ENCODE measurements at regions not wholly inside any gene's neighbourhood (a gene's known extent, or its start where the extent isn't known, plus 50 kb on each side); places are given as distances from the start of the nearest gene placed in this dataset.

GRCh38 chrX:933611-934010 lies 278.8 kb downstream of the CRLF2 start:
- Histone ChIP-seq H3K9ac (replicated peaks in 1 of 4; ENCODE audit: extremely low read depth in 1 of 4, low read depth in 3 of 4, low read length in 3 of 4) (no peak overlapping the region), H2AFZ (ENCODE audit: low read length) (no peak overlapping the region), H2BK5ac (ENCODE audit: low read depth, low read length) (no peak overlapping the region), H3K4ac (replicated peaks; ENCODE audit: insufficient read length, low read depth, low read length) (no peak overlapping the region), H3K4me3 (ENCODE audit: extremely low read depth in 1 of 4, insufficient read depth in 2 of 4, low read depth in 3 of 4, low read length in 4 of 4) (no peak overlapping the region), H3K14ac (ENCODE audit: insufficient read length) (no peak overlapping the region), H2BK15ac (ENCODE audit: low read length) (no peak overlapping the region), H3K27me3 (replicated peaks in 1 of 4; ENCODE audit: control insufficient read depth in 3 of 4, extremely low read depth in 1 of 4, insufficient read depth in 3 of 4, low read length in 3 of 4) (no peaks in the 10 kb centered on the region), H3K79me1 (ENCODE audit: low read depth, low read length) (no peaks in the 10 kb centered on the region), H3K27ac (ENCODE audit: low read depth, low read length) (no peak overlapping the region), H3K56ac (replicated peaks; ENCODE audit: insufficient read length, low read depth, low read length) (no peak overlapping the region), H4K91ac (replicated peaks; ENCODE audit: insufficient read length, low read length) (no peak overlapping the region), H2BK20ac (ENCODE audit: low read length) (no peak overlapping the region), H3K4me1 (replicated peaks in 1 of 4; ENCODE audit: control insufficient read depth in 3 of 4, insufficient read depth in 4 of 4, low read length in 3 of 4) (no peaks in the 10 kb centered on the region; a peak in 1 of 7 replicates), H4K8ac (ENCODE audit: extremely low read depth, insufficient read depth, low read length) (no peak overlapping the region), H2AK5ac (ENCODE audit: low read depth, low read length) (no peak overlapping the region), H3K9me3 (ENCODE audit: insufficient read depth in 2 of 2, low read depth in 1 of 2, low read length in 1 of 2) (no peaks in the 10 kb centered on the region; a peak in 1 of 4 replicates), H4K5ac (ENCODE audit: insufficient read length, low read depth, low read length) (no peak overlapping the region), H2BK12ac (ENCODE audit: low read depth, low read length) (no peak overlapping the region), H3K36me3 (ENCODE audit: control insufficient read depth in 2 of 4, insufficient read depth in 4 of 4, low read length in 3 of 4) (no peaks in the 10 kb centered on the region), H4K20me1 (replicated peaks in 1 of 2; ENCODE audit: control insufficient read depth in 1 of 2, insufficient read depth in 2 of 2, low read length in 2 of 2) (no peaks in the 10 kb centered on the region), H3K18ac (ENCODE audit: extremely low read depth, low read length) (no peak overlapping the region), H3K79me2 (ENCODE audit: control insufficient read depth in 1 of 2, insufficient read depth in 2 of 2, low read length in 2 of 2) (no peaks in the 10 kb centered on the region), H3K4me2 (ENCODE audit: insufficient read depth in 1 of 2, low read depth in 2 of 2, low read length in 2 of 2) (no peak overlapping the region), H3K23ac (ENCODE audit: insufficient read length) (no peak overlapping the region), H3K23me2 (ENCODE audit: low read depth, low read length) (no peaks in the 10 kb centered on the region), H2BK120ac (replicated peaks; ENCODE audit: low read depth, low read length) (no peak overlapping the region)
- 86% methylated on average over 11 of the region's 11 CpGs; no CpG with 5 or more reads in 1 of the 2 experiments for WGBS, 2 experiments (ENCODE audit: extremely low coverage in 1 of 2, insufficient coverage in 1 of 2, insufficient read length in 1 of 2, insufficient replicate concordance in 2 of 2, low coverage in 1 of 2, low lambda C conversion rate in 2 of 2, missing lambda C conversion rate in 1 of 2)
- ChIA-PET CTCF (ENCODE audit: partially characterized antibody) (no interaction called here), POLR2A (ENCODE audit: partially characterized antibody) (no interaction called here)
- FAIRE-seq (no peak), DNase-seq (ENCODE audit: low read depth in 1 of 2, low spot score in 2 of 2) (no peak)
- TF ChIP-seq E2F6 (IDR thresholded peaks at IDR 0.05), result no peak
- TF ChIP-seq CBX8 (IDR thresholded peaks at IDR 0.05; ENCODE audit: borderline replicate concordance, low read depth, low read length), result no peak
- no peak for TF ChIP-seq CREB1 (IDR thresholded peaks at IDR 0.05)
- TF ChIP-seq EZH2 (IDR thresholded peaks at IDR 0.05; ENCODE audit: low read depth, low read length, severe bottlenecking), result no peak
- no peak for TF ChIP-seq NRF1 (IDR thresholded peaks at IDR 0.05; ENCODE audit: low read depth, low read length)
- TF ChIP-seq PHF8 (conservative IDR thresholded peaks at IDR 0.05; ENCODE audit: low read depth, low read length), result no peak
- no peak for TF ChIP-seq CBX5 (IDR thresholded peaks at IDR 0.05; ENCODE audit: low read depth, low read length)
- no peak for TF ChIP-seq GTF2F1 (IDR thresholded peaks at IDR 0.05; ENCODE audit: borderline replicate concordance, low read depth, low read length)
- no peak for TF ChIP-seq SIRT6 (IDR thresholded peaks at IDR 0.05; ENCODE audit: low read length)
- no peak for TF ChIP-seq CTBP2 (IDR thresholded peaks at IDR 0.05; ENCODE audit: borderline replicate concordance, insufficient read depth, insufficient read length, low read length)
- no peak for TF ChIP-seq HDAC6 (IDR thresholded peaks at IDR 0.05; ENCODE audit: low read depth, low read length)
- TF ChIP-seq YY1 (IDR thresholded peaks at IDR 0.05; ENCODE audit: low read depth, low read length), result no peak
- TF ChIP-seq BRCA1 (IDR thresholded peaks at IDR 0.05; ENCODE audit: low read depth, low read length), result no peak
- TF ChIP-seq SIN3A (conservative IDR thresholded peaks at IDR 0.05 in 1 of 2, IDR thresholded peaks at IDR 0.05 in 1 of 2; ENCODE audit: low read depth in 1 of 2, low read length in 2 of 2), result no peak
- no peak for TF ChIP-seq EGR1 (IDR thresholded peaks at IDR 0.05; ENCODE audit: borderline replicate concordance, low read depth, low read length)

Data from H1 (cell line).